ENCODE measurements at regions not wholly inside any gene's neighbourhood (a gene's known extent, or its start where the extent isn't known, plus 50 kb on each side); places are given as distances from the start of the nearest gene placed in this dataset.
A peak's percentile ranks its signal among the peaks of the same experiment; 100 is the strongest.

DNA sequence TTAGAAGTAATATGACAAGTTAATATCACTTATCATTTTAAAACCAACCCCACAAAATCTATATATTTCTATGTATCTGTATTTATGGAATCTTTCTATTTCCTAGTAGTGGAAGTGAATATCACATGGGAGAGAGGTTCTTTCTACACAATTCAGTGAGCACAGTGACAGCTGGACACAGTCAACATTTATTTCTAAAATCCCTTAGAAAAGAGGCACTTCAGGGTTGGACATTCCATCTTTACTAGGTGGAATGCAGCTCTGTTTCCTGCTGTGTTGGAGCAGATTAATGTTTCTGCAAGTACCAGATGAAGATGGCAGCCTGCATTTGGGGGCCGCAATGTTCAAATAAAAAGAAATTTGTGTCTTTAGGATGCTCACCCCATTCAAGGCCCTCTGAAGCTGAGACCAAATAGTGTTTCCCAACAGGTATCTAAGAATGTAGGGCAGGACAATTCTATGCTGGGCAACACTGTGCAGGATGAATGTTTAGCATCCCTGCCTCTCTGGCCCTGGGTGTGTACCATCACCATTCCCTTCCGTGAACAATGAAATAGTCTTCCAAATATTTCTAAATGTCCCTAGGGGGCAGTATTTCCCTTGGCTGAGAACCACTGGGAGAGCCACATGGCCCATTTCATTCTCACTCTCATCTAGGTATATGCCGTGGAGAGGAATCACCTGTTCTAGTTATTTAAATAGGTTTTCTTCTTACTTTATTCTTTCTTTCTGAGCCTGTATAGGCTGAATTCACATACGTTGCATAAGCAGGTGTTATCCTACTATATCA, 394.8 kb downstream of the PRDM2 start:
- no peak overlapping the region for H3K4me3 ChIP-seq (replicated peaks in 1 of 3; ENCODE audit: insufficient read depth in 1 of 3, low read depth in 2 of 3, low read length in 3 of 3)
- no peaks in the 10 kb centered on the region for H4K20me1 ChIP-seq (ENCODE audit: insufficient read depth, low read length)
- H3K27ac ChIP-seq (ENCODE audit: extremely low read length, insufficient read depth, low read length) = no peak overlapping the region
- WGBS (ENCODE audit: low lambda C conversion rate) = 38% methylated on average over 3 of the region's 4 CpGs
- DNase-seq (ENCODE audit: low spot score) = no peak
- FAIRE-seq = no peak
- H3K79me2 ChIP-seq (ENCODE audit: insufficient read depth, low read length) = no peaks in the 10 kb centered on the region
- H3K9me3 ChIP-seq (ENCODE audit: low read length) = peaks cover 15% of the 10 kb centered on the region
- in situ Hi-C loops (cut with HindIII; ENCODE audit: extremely low pct_ligation_motif_present, low pct_unique_long_range_greater_than_20kb) = no loop called here
- POLR2A ChIA-PET = no interaction called here
- H2AFZ ChIP-seq (ENCODE audit: low read length) = no peak overlapping the region
- intact Hi-C loops (cut with micrococcal nuclease; ENCODE audit: unreplicated experiment) = no loop called here
- CTCF ChIA-PET (ENCODE audit: low intra/inter-chr PET ratio, low total read pairs) = no interaction called here
- no peak overlapping the region for H3K9ac ChIP-seq (ENCODE audit: insufficient read depth, low read depth, low read length)
- no peaks in the 10 kb centered on the region for H3K27me3 ChIP-seq (ENCODE audit: control insufficient read depth in 1 of 2, insufficient read depth in 2 of 2, low read length in 2 of 2)
- H3K4me1 ChIP-seq (ENCODE audit: insufficient read depth, low read length) = no peaks in the 10 kb centered on the region
- H3K4me2 ChIP-seq (ENCODE audit: low read depth, low read length) = no peak overlapping the region
- no TSS peak for BruUV-seq (replicated peaks)
- H3K36me3 ChIP-seq (replicated peaks in 1 of 2; ENCODE audit: control insufficient read depth in 1 of 2, insufficient read depth in 2 of 2, low read length in 2 of 2) = no peaks in the 10 kb centered on the region
- no peak for ATAC-seq
- TF ChIP-seq, protein P1, sequence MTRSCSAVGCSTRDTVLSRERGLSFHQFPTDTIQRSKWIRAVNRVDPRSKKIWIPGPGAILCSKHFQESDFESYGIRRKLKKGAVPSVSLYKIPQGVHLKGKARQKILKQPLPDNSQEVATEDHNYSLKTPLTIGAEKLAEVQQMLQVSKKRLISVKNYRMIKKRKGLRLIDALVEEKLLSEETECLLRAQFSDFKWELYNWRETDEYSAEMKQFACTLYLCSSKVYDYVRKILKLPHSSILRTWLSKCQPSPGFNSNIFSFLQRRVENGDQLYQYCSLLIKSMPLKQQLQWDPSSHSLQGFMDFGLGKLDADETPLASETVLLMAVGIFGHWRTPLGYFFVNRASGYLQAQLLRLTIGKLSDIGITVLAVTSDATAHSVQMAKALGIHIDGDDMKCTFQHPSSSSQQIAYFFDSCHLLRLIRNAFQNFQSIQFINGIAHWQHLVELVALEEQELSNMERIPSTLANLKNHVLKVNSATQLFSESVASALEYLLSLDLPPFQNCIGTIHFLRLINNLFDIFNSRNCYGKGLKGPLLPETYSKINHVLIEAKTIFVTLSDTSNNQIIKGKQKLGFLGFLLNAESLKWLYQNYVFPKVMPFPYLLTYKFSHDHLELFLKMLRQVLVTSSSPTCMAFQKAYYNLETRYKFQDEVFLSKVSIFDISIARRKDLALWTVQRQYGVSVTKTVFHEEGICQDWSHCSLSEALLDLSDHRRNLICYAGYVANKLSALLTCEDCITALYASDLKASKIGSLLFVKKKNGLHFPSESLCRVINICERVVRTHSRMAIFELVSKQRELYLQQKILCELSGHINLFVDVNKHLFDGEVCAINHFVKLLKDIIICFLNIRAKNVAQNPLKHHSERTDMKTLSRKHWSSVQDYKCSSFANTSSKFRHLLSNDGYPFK (CRISPR knock-in tag; IDR thresholded peaks at IDR 0.05; ENCODE audit: borderline replicate concordance) = no peak
- TF ChIP-seq ZNF33B (CRISPR knock-in tag; IDR thresholded peaks at IDR 0.05) = no peak
- TF ChIP-seq, protein P2, sequence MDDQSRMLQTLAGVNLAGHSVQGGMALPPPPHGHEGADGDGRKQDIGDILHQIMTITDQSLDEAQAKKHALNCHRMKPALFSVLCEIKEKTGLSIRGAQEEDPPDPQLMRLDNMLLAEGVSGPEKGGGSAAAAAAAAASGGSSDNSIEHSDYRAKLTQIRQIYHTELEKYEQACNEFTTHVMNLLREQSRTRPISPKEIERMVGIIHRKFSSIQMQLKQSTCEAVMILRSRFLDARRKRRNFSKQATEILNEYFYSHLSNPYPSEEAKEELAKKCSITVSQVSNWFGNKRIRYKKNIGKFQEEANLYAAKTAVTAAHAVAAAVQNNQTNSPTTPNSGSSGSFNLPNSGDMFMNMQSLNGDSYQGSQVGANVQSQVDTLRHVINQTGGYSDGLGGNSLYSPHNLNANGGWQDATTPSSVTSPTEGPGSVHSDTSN (CRISPR knock-in tag; IDR thresholded peaks at IDR 0.05; ENCODE audit: borderline replicate concordance) = no peak
- TF ChIP-seq, protein P3, sequence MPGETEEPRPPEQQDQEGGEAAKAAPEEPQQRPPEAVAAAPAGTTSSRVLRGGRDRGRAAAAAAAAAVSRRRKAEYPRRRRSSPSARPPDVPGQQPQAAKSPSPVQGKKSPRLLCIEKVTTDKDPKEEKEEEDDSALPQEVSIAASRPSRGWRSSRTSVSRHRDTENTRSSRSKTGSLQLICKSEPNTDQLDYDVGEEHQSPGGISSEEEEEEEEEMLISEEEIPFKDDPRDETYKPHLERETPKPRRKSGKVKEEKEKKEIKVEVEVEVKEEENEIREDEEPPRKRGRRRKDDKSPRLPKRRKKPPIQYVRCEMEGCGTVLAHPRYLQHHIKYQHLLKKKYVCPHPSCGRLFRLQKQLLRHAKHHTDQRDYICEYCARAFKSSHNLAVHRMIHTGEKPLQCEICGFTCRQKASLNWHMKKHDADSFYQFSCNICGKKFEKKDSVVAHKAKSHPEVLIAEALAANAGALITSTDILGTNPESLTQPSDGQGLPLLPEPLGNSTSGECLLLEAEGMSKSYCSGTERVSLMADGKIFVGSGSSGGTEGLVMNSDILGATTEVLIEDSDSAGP (CRISPR knock-in tag; IDR thresholded peaks at IDR 0.05; ENCODE audit: borderline replicate concordance) = no peak
- TF ChIP-seq ZNF776 (CRISPR knock-in tag; IDR thresholded peaks at IDR 0.05) = no peak
- no peak for TF ChIP-seq ZNF577 (CRISPR knock-in tag; IDR thresholded peaks at IDR 0.05; ENCODE audit: borderline replicate concordance, low read depth)
- TF ChIP-seq STAG1 (CRISPR knock-in tag; IDR thresholded peaks at IDR 0.05) = peak; percentile 32
- TF ChIP-seq ZNF558 (CRISPR knock-in tag; IDR thresholded peaks at IDR 0.05; ENCODE audit: borderline replicate concordance) = no peak
- no peak for TF ChIP-seq HOXA9 (CRISPR knock-in tag; IDR thresholded peaks at IDR 0.05; ENCODE audit: borderline replicate concordance)
- TF ChIP-seq ZNF460 (CRISPR knock-in tag; IDR thresholded peaks at IDR 0.05; ENCODE audit: borderline replicate concordance) = no peak
- no peak for TF ChIP-seq ZSCAN21 (CRISPR knock-in tag; IDR thresholded peaks at IDR 0.05; ENCODE audit: borderline replicate concordance)
- TF ChIP-seq, protein P4, sequence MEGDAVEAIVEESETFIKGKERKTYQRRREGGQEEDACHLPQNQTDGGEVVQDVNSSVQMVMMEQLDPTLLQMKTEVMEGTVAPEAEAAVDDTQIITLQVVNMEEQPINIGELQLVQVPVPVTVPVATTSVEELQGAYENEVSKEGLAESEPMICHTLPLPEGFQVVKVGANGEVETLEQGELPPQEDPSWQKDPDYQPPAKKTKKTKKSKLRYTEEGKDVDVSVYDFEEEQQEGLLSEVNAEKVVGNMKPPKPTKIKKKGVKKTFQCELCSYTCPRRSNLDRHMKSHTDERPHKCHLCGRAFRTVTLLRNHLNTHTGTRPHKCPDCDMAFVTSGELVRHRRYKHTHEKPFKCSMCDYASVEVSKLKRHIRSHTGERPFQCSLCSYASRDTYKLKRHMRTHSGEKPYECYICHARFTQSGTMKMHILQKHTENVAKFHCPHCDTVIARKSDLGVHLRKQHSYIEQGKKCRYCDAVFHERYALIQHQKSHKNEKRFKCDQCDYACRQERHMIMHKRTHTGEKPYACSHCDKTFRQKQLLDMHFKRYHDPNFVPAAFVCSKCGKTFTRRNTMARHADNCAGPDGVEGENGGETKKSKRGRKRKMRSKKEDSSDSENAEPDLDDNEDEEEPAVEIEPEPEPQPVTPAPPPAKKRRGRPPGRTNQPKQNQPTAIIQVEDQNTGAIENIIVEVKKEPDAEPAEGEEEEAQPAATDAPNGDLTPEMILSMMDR (CRISPR knock-in tag; IDR thresholded peaks at IDR 0.05) = peak; percentile 60
- TF ChIP-seq ZFY (CRISPR knock-in tag; IDR thresholded peaks at IDR 0.05) = no peak
- TF ChIP-seq ISL2 (CRISPR knock-in tag; IDR thresholded peaks at IDR 0.05) = no peak
- TF ChIP-seq SMC3 (IDR thresholded peaks at IDR 0.05; ENCODE audit: low read length) = 0 out of 2 replicates have a peak, but pooled peaks have one; percentile 3
